Adrenal gland (tissue), 9 donors: ENCODE measurements at regions not wholly inside any gene's neighbourhood (a gene's known extent, or its start where the extent isn't known, plus 50 kb on each side); places are given as distances from the start of the nearest gene placed in this dataset.

Experiments used
- DNase-seq, 7 donors: peaks; one replicate each; pipeline ENCODE4 v3.0.0-alpha.2; 2019 to 2020
- H3K27ac ChIP-seq, 5 donors: fragments of 200-600 bp; sonication (generic) in 4 of 5; 1 replicate in 3 of 5; 2 replicates in 2 of 5; pipeline versions ENCODE4 v1.5.1 to v1.8.0; 2016 to 2020; ENCODE audit warnings: mild to moderate bottlenecking in 1 of 5
- H3K27me3 ChIP-seq: fragments of 200-600 bp; 2 replicates; pipeline ENCODE4 v1.8.0; 2021
- H3K36me3 ChIP-seq, 2 donors: fragments of 200-600 bp; replicated peaks in 1 of 2; 1 replicate in 1 of 2; 2 replicates in 1 of 2; pipeline versions ENCODE4 v1.5.1 to v1.8.0; 2018 to 2022
- H3K4me1 ChIP-seq, 2 donors: fragments of 200-600 bp; replicated peaks in 1 of 2; 1 replicate in 1 of 2; 2 replicates in 1 of 2; pipeline versions ENCODE4 v1.5.1 to v1.8.0; 2018 to 2021
- H3K4me3 ChIP-seq, 4 donors: fragments of 200-600 bp; sonication (generic) in 3 of 4; one replicate each; pipeline ENCODE4 v1.5.1; 2016 to 2018
- H3K9me3 ChIP-seq, 3 donors: fragments of 200-600 bp; sonication (generic) in 1 of 3; replicated peaks in 1 of 3; 1 replicate in 2 of 3; 2 replicates in 1 of 3; pipeline versions ENCODE4 v1.5.1 to v1.8.0; 2016 to 2021
- POLR2A ChIP-seq, 2 donors: fragments of 450-650 bp; IDR thresholded peaks; one replicate each; pipeline ENCODE4 v1.6.1; 2017; ENCODE audit warnings: antibody characterized with exemption in 2 of 2, mild to moderate bottlenecking in 2 of 2, moderate library complexity in 1 of 2
- WGBS, 4 donors: extraction: QIAGEN DNeasy Blood & Tissue Kit in 2 of 4; methylation state at CpG; one replicate each; pipeline versions ENCODE4 v1.1.5 to v1.1.7; 2013 to 2017; 5-methylcytosine and 5-hydroxymethylcytosine counted together
- intact Hi-C, 2 donors: fragments of 100-400 bp; cut with DNase I; formaldehyde crosslinking; loops; one replicate each; pipeline versions ENCODE4 v1.14.1 to v1.15.0; 2022 to 2023
- TF ChIP-seq, protein P1 (sequence below), 6 experiments: fragments of 450-650 bp in 4 of 6; fragments of 200-600 bp in 2 of 6; sonication (generic) in 1 of 6; IDR thresholded peaks; 1 replicate in 5 of 6; 2 replicates in 1 of 6; pipeline versions ENCODE4 v1.5.1 to v1.8.0; 2016 to 2021; ENCODE audit warnings: antibody characterized with exemption in 6 of 6, mild to moderate bottlenecking in 2 of 6, moderate library complexity in 1 of 6
- donor health status: healthy with polysubstance abuse.
- donor health status: Bipolar disorder and iron deficiency.
- donor health status: DM: yes; HTN: yes; CAD: no.
- donor health status: DM: no; HTN: no; CAD: no.
- donor health status: DM: no; HTN: no; CAD: no.

DNA sequence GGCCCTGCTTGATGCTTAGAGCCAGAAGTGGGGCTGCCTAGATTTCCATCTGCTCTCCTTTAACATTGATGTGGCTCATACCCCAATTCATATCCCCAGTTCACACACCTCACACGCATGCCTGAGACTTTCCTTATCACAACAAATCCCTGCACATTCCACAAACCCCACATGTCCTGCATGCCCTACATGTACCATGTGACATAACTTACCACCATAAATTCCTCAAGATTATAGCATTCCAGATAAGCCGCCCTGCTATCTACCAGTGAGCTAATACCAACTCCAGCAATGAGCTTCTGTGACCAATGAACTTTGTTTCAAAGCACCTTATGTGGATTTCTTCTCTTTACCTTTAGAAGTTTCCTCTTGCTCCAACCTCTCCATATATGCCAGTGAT lies 104.7 kb upstream of the RAB11FIP2 start:
- no peak for TF ChIP-seq POLR2A (IDR thresholded peaks at IDR 0.05)
- TF ChIP-seq, protein P1, sequence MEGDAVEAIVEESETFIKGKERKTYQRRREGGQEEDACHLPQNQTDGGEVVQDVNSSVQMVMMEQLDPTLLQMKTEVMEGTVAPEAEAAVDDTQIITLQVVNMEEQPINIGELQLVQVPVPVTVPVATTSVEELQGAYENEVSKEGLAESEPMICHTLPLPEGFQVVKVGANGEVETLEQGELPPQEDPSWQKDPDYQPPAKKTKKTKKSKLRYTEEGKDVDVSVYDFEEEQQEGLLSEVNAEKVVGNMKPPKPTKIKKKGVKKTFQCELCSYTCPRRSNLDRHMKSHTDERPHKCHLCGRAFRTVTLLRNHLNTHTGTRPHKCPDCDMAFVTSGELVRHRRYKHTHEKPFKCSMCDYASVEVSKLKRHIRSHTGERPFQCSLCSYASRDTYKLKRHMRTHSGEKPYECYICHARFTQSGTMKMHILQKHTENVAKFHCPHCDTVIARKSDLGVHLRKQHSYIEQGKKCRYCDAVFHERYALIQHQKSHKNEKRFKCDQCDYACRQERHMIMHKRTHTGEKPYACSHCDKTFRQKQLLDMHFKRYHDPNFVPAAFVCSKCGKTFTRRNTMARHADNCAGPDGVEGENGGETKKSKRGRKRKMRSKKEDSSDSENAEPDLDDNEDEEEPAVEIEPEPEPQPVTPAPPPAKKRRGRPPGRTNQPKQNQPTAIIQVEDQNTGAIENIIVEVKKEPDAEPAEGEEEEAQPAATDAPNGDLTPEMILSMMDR (IDR thresholded peaks at IDR 0.05), result no peak
- Histone ChIP-seq H3K9me3 (no peaks in the 10 kb centered on the region), H3K4me1 (no peaks in the 10 kb centered on the region), H3K4me3 (no peak overlapping the region), H3K27me3 (no peaks in the 10 kb centered on the region), H3K27ac (no peak overlapping the region), H3K36me3 (no peaks in the 10 kb centered on the region)
- 74 to 94% (median 90%) methylated on average over 2 of the region's 2 CpGs for WGBS, 4 donors
- intact Hi-C loops, result no loop called here
- no peak for DNase-seq

DNA sequence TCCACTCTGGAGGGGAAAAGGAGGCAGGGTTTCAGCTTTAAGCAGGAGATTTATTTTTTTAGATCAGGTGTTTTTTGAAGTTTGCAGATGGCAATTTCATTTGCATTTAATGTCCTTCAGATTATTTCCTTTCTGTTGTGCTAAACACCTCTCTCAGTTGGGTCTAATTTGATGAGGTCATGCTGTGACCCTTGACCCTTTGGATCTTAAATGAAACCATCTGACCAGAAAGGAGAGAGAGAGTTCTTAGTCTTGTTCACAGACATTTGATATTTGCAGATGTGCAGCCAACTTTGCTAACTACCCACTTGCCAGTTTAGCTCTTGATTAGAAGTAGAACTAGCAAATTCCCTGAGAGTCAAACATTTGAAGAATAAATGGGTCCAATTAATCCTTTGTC lies 101.5 kb upstream of the RAB11FIP2 start:
- no peaks in the 10 kb centered on the region for H3K36me3 ChIP-seq
- no peak for TF ChIP-seq POLR2A (IDR thresholded peaks at IDR 0.05)
- TF ChIP-seq, protein P1 (IDR thresholded peaks at IDR 0.05), result no peak
- H3K4me3 ChIP-seq, result no peak overlapping the region
- no peaks in the 10 kb centered on the region for H3K9me3 ChIP-seq
- H3K4me1 ChIP-seq, result no peaks in the 10 kb centered on the region
- H3K27ac ChIP-seq, result no peak overlapping the region
- no peaks in the 10 kb centered on the region for H3K27me3 ChIP-seq
- DNase-seq, result no peak
- intact Hi-C loops, result no loop called here

DNA sequence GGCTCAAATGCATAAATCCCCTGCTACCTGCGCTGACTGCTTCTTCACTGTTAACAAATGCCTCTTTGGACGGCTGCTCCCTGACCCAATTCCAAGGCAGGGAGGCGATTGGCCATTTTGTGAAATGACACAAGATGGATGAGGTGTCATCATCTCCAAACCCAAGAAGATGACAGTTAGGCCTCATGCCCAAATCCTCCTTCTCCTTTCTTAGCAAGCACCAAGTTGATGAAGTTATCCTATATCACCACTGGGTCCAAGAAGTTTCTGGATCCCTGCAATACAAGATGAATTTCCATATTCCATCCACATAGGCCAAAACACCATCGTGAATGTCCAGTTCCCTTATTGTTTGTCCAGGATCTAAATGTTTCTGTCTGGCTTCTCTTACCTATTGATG lies 98.5 kb upstream of the RAB11FIP2 start:
- no peaks in the 10 kb centered on the region for H3K9me3 ChIP-seq
- H3K4me1 ChIP-seq, result no peaks in the 10 kb centered on the region
- no peaks in the 10 kb centered on the region for H3K36me3 ChIP-seq
- no peak overlapping the region for H3K27ac ChIP-seq
- H3K27me3 ChIP-seq, result no peaks in the 10 kb centered on the region
- intact Hi-C loops, result no loop called here
- TF ChIP-seq POLR2A (IDR thresholded peaks at IDR 0.05), result no peak
- TF ChIP-seq, protein P1 (IDR thresholded peaks at IDR 0.05), result no peak
- WGBS, 4 donors, result 74 to 86% (median 77%) methylated on average over 4 of the region's 4 CpGs
- no peak for DNase-seq
- no peak overlapping the region for H3K4me3 ChIP-seq

DNA sequence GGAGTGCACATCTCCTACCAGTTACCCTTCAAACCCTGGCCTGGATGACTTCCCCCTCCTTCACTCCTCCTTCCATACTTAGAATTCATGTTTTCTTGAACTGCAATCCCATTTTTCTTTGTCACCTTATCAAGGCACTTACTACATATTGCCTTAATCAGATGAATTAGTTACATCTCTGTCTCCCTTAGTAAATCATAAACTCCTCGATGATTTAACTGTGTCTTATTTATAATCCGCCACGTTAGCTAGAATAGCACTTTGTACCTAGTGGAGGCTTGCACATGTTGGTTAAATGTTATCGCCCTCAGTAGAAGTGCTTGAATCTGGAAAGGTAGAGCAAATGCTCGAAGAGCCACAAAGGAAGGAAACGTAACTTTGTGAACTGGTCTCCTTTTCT lies 94.7 kb upstream of the RAB11FIP2 start:
- H3K36me3 ChIP-seq, result no peaks in the 10 kb centered on the region
- no peak for DNase-seq
- 84 to 87% (median 86%) methylated on average over 6 of the region's 6 CpGs for WGBS, 4 donors
- no peaks in the 10 kb centered on the region for H3K4me1 ChIP-seq
- intact Hi-C loops, result no loop called here
- TF ChIP-seq POLR2A (IDR thresholded peaks at IDR 0.05), result no peak
- TF ChIP-seq, protein P1 (IDR thresholded peaks at IDR 0.05), result no peak
- no peaks in the 10 kb centered on the region for H3K9me3 ChIP-seq
- no peak overlapping the region for H3K27ac ChIP-seq
- H3K27me3 ChIP-seq, result no peaks in the 10 kb centered on the region
- no peak overlapping the region for H3K4me3 ChIP-seq
